A673 (cell line): ENCODE measurements at regions not wholly inside any gene's neighbourhood (a gene's known extent, or its start where the extent isn't known, plus 50 kb on each side); places are given as distances from the start of the nearest gene placed in this dataset.

Experiments
- EZH2 ChIP-seq: fragments of 200-600 bp; sonication (generic); IDR thresholded peaks from 2 replicates; pipeline ENCODE4 v1.6.1; 2017; ENCODE audit warnings: borderline replicate concordance, low read depth, mild to moderate bottlenecking, mixed read lengths, antibody characterized with exemption, low read length; ENCODE audit not compliant: poor library complexity, severe bottlenecking
- TF ChIP-seq, protein P1 (sequence below): fragments of 300-800, 200-600 bp; sonication (generic); conservative IDR thresholded peaks from 2 replicates; pipeline ENCODE4 v1.5.1; 2017; ENCODE audit warnings: low read depth, mild to moderate bottlenecking, antibody characterized with exemption, low read length, moderate library complexity, mixed read lengths

DNA sequence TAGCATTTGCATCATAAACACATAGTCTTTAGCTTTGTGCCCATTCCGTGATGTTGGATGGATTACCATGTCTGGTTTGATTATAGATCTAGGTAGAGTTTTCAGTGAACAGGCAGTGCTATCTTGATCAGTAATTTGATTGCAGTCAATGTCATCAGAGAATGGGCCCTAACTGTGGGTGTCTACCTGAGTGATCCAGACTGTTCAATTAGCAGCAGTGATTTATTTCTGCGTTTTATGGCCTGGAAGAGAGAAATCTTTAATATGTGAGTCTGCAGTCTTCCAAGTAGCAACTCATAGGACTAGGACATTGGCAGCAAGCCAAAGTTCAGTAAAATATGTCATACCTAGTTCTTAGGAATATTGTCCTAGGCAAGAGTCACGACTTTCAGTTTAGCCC is 80.3 kb downstream of the CASP12 start:
- TF ChIP-seq, protein P1, sequence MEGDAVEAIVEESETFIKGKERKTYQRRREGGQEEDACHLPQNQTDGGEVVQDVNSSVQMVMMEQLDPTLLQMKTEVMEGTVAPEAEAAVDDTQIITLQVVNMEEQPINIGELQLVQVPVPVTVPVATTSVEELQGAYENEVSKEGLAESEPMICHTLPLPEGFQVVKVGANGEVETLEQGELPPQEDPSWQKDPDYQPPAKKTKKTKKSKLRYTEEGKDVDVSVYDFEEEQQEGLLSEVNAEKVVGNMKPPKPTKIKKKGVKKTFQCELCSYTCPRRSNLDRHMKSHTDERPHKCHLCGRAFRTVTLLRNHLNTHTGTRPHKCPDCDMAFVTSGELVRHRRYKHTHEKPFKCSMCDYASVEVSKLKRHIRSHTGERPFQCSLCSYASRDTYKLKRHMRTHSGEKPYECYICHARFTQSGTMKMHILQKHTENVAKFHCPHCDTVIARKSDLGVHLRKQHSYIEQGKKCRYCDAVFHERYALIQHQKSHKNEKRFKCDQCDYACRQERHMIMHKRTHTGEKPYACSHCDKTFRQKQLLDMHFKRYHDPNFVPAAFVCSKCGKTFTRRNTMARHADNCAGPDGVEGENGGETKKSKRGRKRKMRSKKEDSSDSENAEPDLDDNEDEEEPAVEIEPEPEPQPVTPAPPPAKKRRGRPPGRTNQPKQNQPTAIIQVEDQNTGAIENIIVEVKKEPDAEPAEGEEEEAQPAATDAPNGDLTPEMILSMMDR: no peak
- no peak for TF ChIP-seq EZH2
